ENCODE measurements at regions not wholly inside any gene's neighbourhood (a gene's known extent, or its start where the extent isn't known, plus 50 kb on each side); places are given as distances from the start of the nearest gene placed in this dataset.

GRCh38 chrX:20863649-20864048 is 510.6 kb upstream of the CNKSR2 start:
- DNase-seq (ENCODE audit: low read depth, low spot score) = no peak

GRCh38 chrX:20861113-20861512 is 513.1 kb upstream of the CNKSR2 start:
- DNase-seq (ENCODE audit: low read depth, low spot score) = no peak

GRCh38 chrX:20857746-20858145 is 516.5 kb upstream of the CNKSR2 start:
- DNase-seq (ENCODE audit: low read depth, low spot score) = no peak

GRCh38 chrX:20838477-20838876 is 535.7 kb upstream of the CNKSR2 start:
- DNase-seq (ENCODE audit: low read depth, low spot score) = no peak

GRCh38 chrX:20829665-20830491 is 544.3 kb upstream of the CNKSR2 start:
- no peak for DNase-seq (ENCODE audit: low read depth, low spot score)

GRCh38 chrX:20825984-20826383 is 548.2 kb upstream of the CNKSR2 start:
- DNase-seq (ENCODE audit: low read depth, low spot score) = no peak

GRCh38 chrX:20803971-20804370 is 537.3 kb upstream of the RPS6KA3 start:
- no peak for DNase-seq (ENCODE audit: low read depth, low spot score)

GRCh38 chrX:20802036-20802435 is 535.3 kb upstream of the RPS6KA3 start:
- DNase-seq (ENCODE audit: low read depth, low spot score) = no peak

- DNase-seq (ENCODE audit: low read depth, low spot score) = no peak
Observed at GRCh38 chrX:20796450-20796849, 529.7 kb upstream of the RPS6KA3 start.

- DNase-seq (ENCODE audit: low read depth, low spot score) = no peak
Observed at GRCh38 chrX:20789103-20789502, 522.4 kb upstream of the RPS6KA3 start.

- DNase-seq (ENCODE audit: low read depth, low spot score) = no peak
Observed at GRCh38 chrX:20767346-20767745, 500.6 kb upstream of the RPS6KA3 start.

GRCh38 chrX:20756585-20756984 is 489.9 kb upstream of the RPS6KA3 start:
- DNase-seq (ENCODE audit: low read depth, low spot score) = no peak

GRCh38 chrX:20753076-20753475 is 486.4 kb upstream of the RPS6KA3 start:
- no peak for DNase-seq (ENCODE audit: low read depth, low spot score)

- no peak for DNase-seq (ENCODE audit: low read depth, low spot score)
Observed at GRCh38 chrX:20746690-20747089, 480.0 kb upstream of the RPS6KA3 start.

- no peak for DNase-seq (ENCODE audit: low read depth, low spot score)
Observed at GRCh38 chrX:20743046-20743445, 476.3 kb upstream of the RPS6KA3 start.

- DNase-seq (ENCODE audit: low read depth, low spot score) = no peak
Observed at GRCh38 chrX:20742106-20742505, 475.4 kb upstream of the RPS6KA3 start.

GRCh38 chrX:20740443-20740842 is 473.7 kb upstream of the RPS6KA3 start:
- no peak for DNase-seq (ENCODE audit: low read depth, low spot score)

GRCh38 chrX:20739038-20739745 is 472.5 kb upstream of the RPS6KA3 start:
- no peak for DNase-seq (ENCODE audit: low read depth, low spot score)

GRCh38 chrX:20729416-20729815 is 462.7 kb upstream of the RPS6KA3 start:
- DNase-seq (ENCODE audit: low read depth, low spot score) = no peak

- DNase-seq (ENCODE audit: low read depth, low spot score) = no peak
Observed at GRCh38 chrX:20727447-20727846, 460.7 kb upstream of the RPS6KA3 start.

- DNase-seq (ENCODE audit: low read depth, low spot score) = no peak
Observed at GRCh38 chrX:20720954-20721626, 454.4 kb upstream of the RPS6KA3 start.

All from pulmonary artery endothelial cell (primary cell).